Fibroblast of lung (primary cell): ENCODE measurements at regions not wholly inside any gene's neighbourhood (a gene's known extent, or its start where the extent isn't known, plus 50 kb on each side); places are given as distances from the start of the nearest gene placed in this dataset.

ENCODE experiments used
- CTCF ChIP-seq, 2 donors: IDR thresholded peaks in 1 of 2; conservative IDR thresholded peaks in 1 of 2; 1 replicate in 1 of 2; 2 replicates in 1 of 2; pipeline ENCODE4 v1.5.1; 2011 to 2012; ENCODE audit warnings: low read length in 2 of 2, control low read depth in 1 of 2, inconsistent platforms in 1 of 2, low read depth in 1 of 2, mild to moderate bottlenecking in 1 of 2
- EZH2 ChIP-seq: IDR thresholded peaks from 2 replicates; pipeline ENCODE4 v1.5.1; 2012; ENCODE audit warnings: low read length, control low read depth, mild to moderate bottlenecking; ENCODE audit errors: missing control alignments

GRCh38 chr7:119957335-119957734, 315.6 kb upstream of the KCND2 start:
- TF ChIP-seq CTCF (conservative IDR thresholded peaks at IDR 0.05 in 1 of 2, IDR thresholded peaks at IDR 0.05 in 1 of 2; ENCODE audit: low read depth in 1 of 2, low read length in 2 of 2) (no peak), EZH2 (no peak)
